Peyer's patch (tissue), 4 donors: ENCODE measurements at regions not wholly inside any gene's neighbourhood (a gene's known extent, or its start where the extent isn't known, plus 50 kb on each side); places are given as distances from the start of the nearest gene placed in this dataset.

Source experiments
- POLR2A ChIP-seq, 2 donors: fragments of 450-650 bp; IDR thresholded peaks; one replicate each; pipeline ENCODE4 v1.5.1; 2017; ENCODE audit warnings: antibody characterized with exemption in 2 of 2, mild to moderate bottlenecking in 2 of 2, moderate library complexity in 2 of 2
- TF ChIP-seq, protein P1 (sequence below), 6 experiments: fragments of 450-650 bp in 4 of 6; fragments of 200-600 bp in 2 of 6; sonication (generic) in 1 of 6; IDR thresholded peaks; one replicate each; pipeline ENCODE4 v1.5.1; 2017 to 2019; ENCODE audit warnings: antibody characterized with exemption in 6 of 6, mild to moderate bottlenecking in 3 of 6, moderate library complexity in 1 of 6

DNA sequence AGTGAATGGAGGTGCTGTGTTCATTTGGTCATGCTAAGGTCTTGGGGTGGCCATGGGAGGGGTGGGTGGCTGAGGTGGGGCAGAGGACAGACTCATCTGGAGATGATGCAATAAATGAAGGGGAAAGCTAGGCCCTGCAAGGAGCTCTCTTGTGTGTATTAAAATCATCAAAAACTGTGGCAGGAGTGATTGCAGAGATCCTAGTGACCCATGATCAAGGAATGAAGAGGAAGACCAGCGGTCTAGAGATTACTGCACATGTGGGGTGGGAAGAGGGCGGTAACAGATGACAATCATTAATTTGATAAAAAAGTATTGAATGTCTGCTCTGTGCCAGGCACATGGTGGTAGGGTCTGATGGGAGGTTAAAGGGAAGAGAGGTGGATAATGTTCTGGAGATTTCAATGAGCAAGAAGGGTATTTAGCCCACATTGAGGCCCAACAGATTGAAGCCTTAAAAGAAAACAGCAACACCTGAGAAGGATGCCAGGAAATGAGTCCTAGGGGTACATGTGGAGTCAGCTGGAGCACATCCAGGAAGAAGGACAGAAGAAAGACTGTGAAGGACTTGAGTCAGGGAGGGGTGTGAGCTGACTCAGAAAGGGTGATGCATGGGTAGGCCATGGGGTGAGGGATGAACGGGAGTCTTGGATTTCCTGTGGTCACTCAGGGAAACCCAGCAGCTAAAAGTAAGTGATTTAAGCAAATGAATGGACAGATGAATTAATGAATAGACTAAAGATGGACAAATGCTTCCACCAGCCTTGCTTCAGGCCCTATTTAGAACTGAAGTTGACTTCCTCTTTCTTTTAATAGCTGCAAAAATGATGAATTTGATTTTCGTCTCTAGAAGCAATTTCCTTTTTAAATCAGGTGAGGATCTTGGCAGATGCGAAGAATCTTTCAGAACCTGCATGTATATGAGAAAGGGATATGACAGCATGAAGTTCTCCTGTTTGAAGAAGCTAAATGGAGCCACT is 83.1 kb upstream of the IGFBP3 start:
- TF ChIP-seq, protein P1, sequence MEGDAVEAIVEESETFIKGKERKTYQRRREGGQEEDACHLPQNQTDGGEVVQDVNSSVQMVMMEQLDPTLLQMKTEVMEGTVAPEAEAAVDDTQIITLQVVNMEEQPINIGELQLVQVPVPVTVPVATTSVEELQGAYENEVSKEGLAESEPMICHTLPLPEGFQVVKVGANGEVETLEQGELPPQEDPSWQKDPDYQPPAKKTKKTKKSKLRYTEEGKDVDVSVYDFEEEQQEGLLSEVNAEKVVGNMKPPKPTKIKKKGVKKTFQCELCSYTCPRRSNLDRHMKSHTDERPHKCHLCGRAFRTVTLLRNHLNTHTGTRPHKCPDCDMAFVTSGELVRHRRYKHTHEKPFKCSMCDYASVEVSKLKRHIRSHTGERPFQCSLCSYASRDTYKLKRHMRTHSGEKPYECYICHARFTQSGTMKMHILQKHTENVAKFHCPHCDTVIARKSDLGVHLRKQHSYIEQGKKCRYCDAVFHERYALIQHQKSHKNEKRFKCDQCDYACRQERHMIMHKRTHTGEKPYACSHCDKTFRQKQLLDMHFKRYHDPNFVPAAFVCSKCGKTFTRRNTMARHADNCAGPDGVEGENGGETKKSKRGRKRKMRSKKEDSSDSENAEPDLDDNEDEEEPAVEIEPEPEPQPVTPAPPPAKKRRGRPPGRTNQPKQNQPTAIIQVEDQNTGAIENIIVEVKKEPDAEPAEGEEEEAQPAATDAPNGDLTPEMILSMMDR (IDR thresholded peaks at IDR 0.05): no peak
- TF ChIP-seq POLR2A (IDR thresholded peaks at IDR 0.05): no peak
